ENCODE measurements at regions not wholly inside any gene's neighbourhood (a gene's known extent, or its start where the extent isn't known, plus 50 kb on each side); places are given as distances from the start of the nearest gene placed in this dataset.

DNA sequence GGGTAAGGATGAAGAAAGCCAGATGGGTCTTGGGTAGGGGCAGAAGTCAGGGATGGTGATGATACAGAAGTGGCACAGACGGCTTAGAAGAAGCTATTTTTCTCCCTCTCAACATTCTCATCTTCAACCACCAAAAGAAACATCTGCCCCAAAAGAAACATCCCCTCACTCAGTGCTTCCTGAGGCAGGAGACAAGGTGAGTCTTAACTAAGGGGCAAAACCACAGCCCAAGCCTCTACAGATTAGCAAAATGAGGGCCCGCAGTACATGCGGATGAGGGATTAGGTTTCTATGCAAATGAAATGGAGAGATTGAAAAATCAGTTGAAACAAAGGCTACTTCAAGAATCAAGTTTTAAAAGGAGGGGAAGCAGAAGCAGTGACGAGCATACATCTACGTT is 241.3 kb upstream of the CCDC196 start:
- Histone ChIP-seq H3K9me3 (ENCODE audit: low read depth) (no peaks in the 10 kb centered on the region), H3K4me2 (no peak overlapping the region), H4K20me1 (ENCODE audit: insufficient read depth, poor library complexity, severe bottlenecking) (no peaks in the 10 kb centered on the region), H3K27ac (no peak overlapping the region), H3K27me3 (no peaks in the 10 kb centered on the region), H3K79me2 (no peaks in the 10 kb centered on the region), H2AFZ (no peak overlapping the region), H3K36me3 (replicated peaks; ENCODE audit: insufficient read depth, low read depth) (no peaks in the 10 kb centered on the region), H3K4me1 (ENCODE audit: insufficient read depth) (no peaks in the 10 kb centered on the region), H3K4me3 (no peak overlapping the region), H3K9me2 (replicated peaks; ENCODE audit: insufficient read depth) (no peaks in the 10 kb centered on the region)
- DNase-seq (ENCODE audit: low spot score): no peak
- no peak for TF ChIP-seq EZH2phosphoT487 (IDR thresholded peaks at IDR 0.05; ENCODE audit: low read depth, severe bottlenecking, unreplicated experiment)
- TF ChIP-seq, protein P1, sequence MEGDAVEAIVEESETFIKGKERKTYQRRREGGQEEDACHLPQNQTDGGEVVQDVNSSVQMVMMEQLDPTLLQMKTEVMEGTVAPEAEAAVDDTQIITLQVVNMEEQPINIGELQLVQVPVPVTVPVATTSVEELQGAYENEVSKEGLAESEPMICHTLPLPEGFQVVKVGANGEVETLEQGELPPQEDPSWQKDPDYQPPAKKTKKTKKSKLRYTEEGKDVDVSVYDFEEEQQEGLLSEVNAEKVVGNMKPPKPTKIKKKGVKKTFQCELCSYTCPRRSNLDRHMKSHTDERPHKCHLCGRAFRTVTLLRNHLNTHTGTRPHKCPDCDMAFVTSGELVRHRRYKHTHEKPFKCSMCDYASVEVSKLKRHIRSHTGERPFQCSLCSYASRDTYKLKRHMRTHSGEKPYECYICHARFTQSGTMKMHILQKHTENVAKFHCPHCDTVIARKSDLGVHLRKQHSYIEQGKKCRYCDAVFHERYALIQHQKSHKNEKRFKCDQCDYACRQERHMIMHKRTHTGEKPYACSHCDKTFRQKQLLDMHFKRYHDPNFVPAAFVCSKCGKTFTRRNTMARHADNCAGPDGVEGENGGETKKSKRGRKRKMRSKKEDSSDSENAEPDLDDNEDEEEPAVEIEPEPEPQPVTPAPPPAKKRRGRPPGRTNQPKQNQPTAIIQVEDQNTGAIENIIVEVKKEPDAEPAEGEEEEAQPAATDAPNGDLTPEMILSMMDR (IDR thresholded peaks at IDR 0.05; ENCODE audit: poor library complexity): no peak
- no peak for TF ChIP-seq EZH2 (IDR thresholded peaks at IDR 0.05; ENCODE audit: borderline replicate concordance)
- 88% methylated on average over 5 of the region's 5 CpGs for WGBS (ENCODE audit: low lambda C conversion rate, missing lambda C conversion rate)

DNA sequence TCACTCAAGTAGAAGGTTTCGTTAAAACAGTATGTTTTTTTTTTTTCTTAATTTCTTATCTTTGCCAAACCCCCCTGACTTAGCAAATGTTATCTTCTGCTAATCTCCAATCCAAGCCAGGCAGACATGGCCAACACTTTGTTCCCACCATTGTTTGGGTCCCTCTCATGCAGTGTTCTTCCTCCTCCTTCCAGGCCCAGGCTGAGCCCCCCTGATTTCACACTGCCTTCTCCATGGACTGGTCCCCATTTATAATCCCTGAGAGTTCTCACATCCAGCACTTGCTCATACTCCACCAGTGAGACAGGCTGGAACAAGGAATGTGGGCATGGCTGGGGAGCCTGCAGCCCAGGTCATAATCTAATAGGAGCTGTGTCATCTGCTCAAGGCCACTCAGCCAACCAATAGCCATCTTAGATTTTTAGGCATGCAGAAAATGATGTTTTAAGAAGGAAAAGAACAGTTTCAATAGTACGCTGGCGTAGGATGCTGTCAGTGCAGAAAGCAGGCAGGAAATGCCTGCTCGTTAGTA is 238.4 kb upstream of the CCDC196 start:
- no peak overlapping the region for H3K4me2 ChIP-seq
- no peaks in the 10 kb centered on the region for H3K27me3 ChIP-seq
- 73% methylated on average over 4 of the region's 4 CpGs for WGBS (ENCODE audit: low lambda C conversion rate, missing lambda C conversion rate)
- no peak overlapping the region for H2AFZ ChIP-seq
- no peaks in the 10 kb centered on the region for H3K9me2 ChIP-seq (replicated peaks; ENCODE audit: insufficient read depth)
- H3K4me3 ChIP-seq: no peak overlapping the region
- H3K4me1 ChIP-seq (ENCODE audit: insufficient read depth): no peaks in the 10 kb centered on the region
- no peak for DNase-seq (ENCODE audit: low spot score)
- no peak overlapping the region for H3K27ac ChIP-seq
- no peaks in the 10 kb centered on the region for H3K9me3 ChIP-seq (ENCODE audit: low read depth)
- TF ChIP-seq EZH2phosphoT487 (IDR thresholded peaks at IDR 0.05; ENCODE audit: low read depth, severe bottlenecking, unreplicated experiment) (no peak), EZH2 (IDR thresholded peaks at IDR 0.05; ENCODE audit: borderline replicate concordance) (no peak)
- TF ChIP-seq, protein P1 (IDR thresholded peaks at IDR 0.05; ENCODE audit: poor library complexity): no peak
- H3K79me2 ChIP-seq: no peaks in the 10 kb centered on the region
- no peaks in the 10 kb centered on the region for H4K20me1 ChIP-seq (ENCODE audit: insufficient read depth, poor library complexity, severe bottlenecking)
- H3K36me3 ChIP-seq (replicated peaks; ENCODE audit: insufficient read depth, low read depth): no peaks in the 10 kb centered on the region

DNA sequence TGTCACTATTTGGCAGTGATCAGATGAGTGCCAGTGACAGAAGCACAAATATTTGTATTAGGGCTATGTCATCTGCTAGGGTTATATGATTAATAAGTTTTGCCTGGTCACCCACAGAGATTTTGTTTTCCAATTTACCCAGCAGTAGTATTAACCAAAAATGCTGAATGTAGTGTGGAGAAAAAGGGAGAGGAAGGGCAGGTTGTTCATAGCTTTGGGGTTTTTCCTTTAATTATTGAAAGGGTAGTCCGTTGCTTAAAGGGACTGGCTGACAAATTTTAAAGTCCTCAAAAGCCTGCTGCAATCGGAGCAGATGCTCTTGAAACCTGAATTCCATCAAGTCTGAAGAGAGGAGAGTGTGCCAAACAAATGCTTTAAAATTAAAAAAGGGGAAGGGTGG is 237.9 kb upstream of the CCDC196 start:
- 65% methylated on average over 2 of the region's 2 CpGs for WGBS (ENCODE audit: low lambda C conversion rate, missing lambda C conversion rate)
- Histone ChIP-seq H3K4me3 (no peak overlapping the region), H3K36me3 (replicated peaks; ENCODE audit: insufficient read depth, low read depth) (no peaks in the 10 kb centered on the region), H3K4me1 (ENCODE audit: insufficient read depth) (no peaks in the 10 kb centered on the region), H3K27ac (no peak overlapping the region), H3K27me3 (no peaks in the 10 kb centered on the region), H3K79me2 (no peaks in the 10 kb centered on the region), H3K9me3 (ENCODE audit: low read depth) (no peaks in the 10 kb centered on the region), H3K4me2 (no peak overlapping the region), H2AFZ (no peak overlapping the region), H4K20me1 (ENCODE audit: insufficient read depth, poor library complexity, severe bottlenecking) (no peaks in the 10 kb centered on the region), H3K9me2 (replicated peaks; ENCODE audit: insufficient read depth) (no peaks in the 10 kb centered on the region)
- TF ChIP-seq EZH2phosphoT487 (IDR thresholded peaks at IDR 0.05; ENCODE audit: low read depth, severe bottlenecking, unreplicated experiment): no peak
- TF ChIP-seq, protein P1 (IDR thresholded peaks at IDR 0.05; ENCODE audit: poor library complexity): no peak
- TF ChIP-seq EZH2 (IDR thresholded peaks at IDR 0.05; ENCODE audit: borderline replicate concordance): no peak
- no peak for DNase-seq (ENCODE audit: low spot score)

DNA sequence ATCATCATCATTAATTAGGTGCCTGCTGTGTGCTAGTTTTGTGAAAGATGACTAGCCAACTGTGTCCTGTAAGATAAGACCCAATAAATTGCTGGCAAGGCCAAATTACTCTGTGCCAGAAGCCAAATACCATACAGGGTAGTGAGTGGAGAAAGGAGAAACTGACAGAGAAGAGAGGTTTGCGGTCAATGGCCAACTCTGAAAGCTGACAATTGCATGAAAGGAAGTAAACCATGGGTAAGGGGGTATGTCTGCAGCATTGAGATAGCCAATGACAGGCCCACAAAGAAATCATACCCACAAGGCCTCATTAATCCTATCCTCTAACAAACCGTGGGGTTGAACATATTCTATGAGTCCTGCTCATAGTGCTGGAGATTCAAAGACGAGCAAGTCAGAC is 236.6 kb upstream of the CCDC196 start:
- H3K27ac ChIP-seq: no peak overlapping the region
- H3K9me3 ChIP-seq (ENCODE audit: low read depth): no peaks in the 10 kb centered on the region
- 91% methylated on average over 3 of the region's 3 CpGs for WGBS (ENCODE audit: low lambda C conversion rate, missing lambda C conversion rate)
- no peaks in the 10 kb centered on the region for H3K36me3 ChIP-seq (replicated peaks; ENCODE audit: insufficient read depth, low read depth)
- H3K9me2 ChIP-seq (replicated peaks; ENCODE audit: insufficient read depth): no peaks in the 10 kb centered on the region
- no peaks in the 10 kb centered on the region for H4K20me1 ChIP-seq (ENCODE audit: insufficient read depth, poor library complexity, severe bottlenecking)
- H3K27me3 ChIP-seq: no peaks in the 10 kb centered on the region
- H3K4me2 ChIP-seq: no peak overlapping the region
- no peaks in the 10 kb centered on the region for H3K79me2 ChIP-seq
- no peak for DNase-seq (ENCODE audit: low spot score)
- no peak overlapping the region for H3K4me3 ChIP-seq
- no peak overlapping the region for H2AFZ ChIP-seq
- no peaks in the 10 kb centered on the region for H3K4me1 ChIP-seq (ENCODE audit: insufficient read depth)
- TF ChIP-seq EZH2 (IDR thresholded peaks at IDR 0.05; ENCODE audit: borderline replicate concordance) (no peak), EZH2phosphoT487 (IDR thresholded peaks at IDR 0.05; ENCODE audit: low read depth, severe bottlenecking, unreplicated experiment) (no peak)
- TF ChIP-seq, protein P1 (IDR thresholded peaks at IDR 0.05; ENCODE audit: poor library complexity): no peak

All from hepatocyte (in vitro differentiated cells).